GM18508 (cell line): ENCODE measurements at regions not wholly inside any gene's neighbourhood (a gene's known extent, or its start where the extent isn't known, plus 50 kb on each side); places are given as distances from the start of the nearest gene placed in this dataset.

Experiments
- ATAC-seq: cut with Tn5 transposase; IDR thresholded peaks from one replicate; pipeline ENCODE4 v1.9.1; 2021; ENCODE audit warnings: moderate number of reproducible peaks; ENCODE audit not compliant: insufficient read depth, unreplicated experiment

DNA sequence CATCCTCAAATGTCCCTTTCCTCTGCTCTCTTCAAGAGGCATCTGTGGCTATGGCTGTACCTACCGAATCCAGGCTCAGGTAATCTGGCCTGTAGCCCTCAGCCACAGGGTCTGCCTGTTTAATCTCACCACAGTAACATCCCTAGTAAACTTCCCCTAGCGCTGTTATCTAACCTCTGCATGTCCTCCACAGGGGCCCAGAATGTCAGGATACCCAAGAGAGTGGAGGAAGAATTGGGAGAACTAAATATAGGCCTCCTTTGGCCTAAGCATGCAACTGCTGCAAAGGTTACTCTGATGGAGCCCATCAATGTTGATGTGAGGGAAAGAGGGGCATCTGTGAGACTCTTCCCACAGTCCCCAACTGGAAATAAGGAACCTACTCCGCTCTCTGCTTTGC lies 63.2 kb upstream of the IFNG-AS1 start:
- no peak for ATAC-seq

DNA sequence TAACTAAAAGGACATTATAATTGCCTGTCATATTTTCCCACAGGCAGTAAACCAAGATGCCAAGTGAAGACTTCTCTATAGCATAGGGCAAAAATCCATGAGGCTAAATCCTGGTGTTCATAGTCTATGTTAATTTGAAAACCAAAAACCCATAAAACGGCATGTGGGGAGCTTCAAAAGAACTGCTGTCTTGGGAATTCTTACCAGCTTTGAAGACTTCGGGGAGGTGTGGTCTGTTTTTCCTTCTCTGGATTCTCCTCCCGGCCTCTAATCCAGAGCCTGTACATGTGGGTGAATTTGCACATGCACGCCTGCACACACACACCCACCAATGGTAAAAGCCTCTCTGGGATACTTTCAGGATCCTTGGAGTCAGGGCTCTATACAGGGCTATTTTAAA lies 61.9 kb upstream of the IFNG-AS1 start:
- no peak for ATAC-seq

DNA sequence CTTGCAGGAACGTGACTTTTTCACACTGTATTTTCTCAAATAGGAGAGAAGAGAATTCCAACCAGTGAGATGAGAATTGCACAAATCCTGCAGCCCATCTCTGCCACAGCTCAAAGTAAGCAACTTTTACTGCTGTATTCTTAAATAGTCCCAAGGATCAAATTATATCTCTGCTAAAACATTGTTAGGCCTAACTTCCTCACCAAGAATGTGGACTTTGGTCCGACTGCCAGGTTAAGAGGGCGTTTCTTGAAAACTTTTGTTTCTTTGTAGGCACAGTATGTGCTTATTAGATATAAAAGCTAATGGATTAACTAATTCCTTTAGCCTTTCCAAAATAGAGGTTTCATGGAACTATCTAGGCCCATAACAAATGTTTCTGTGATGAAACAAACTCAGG lies 61.4 kb upstream of the IFNG-AS1 start:
- no peak for ATAC-seq

DNA sequence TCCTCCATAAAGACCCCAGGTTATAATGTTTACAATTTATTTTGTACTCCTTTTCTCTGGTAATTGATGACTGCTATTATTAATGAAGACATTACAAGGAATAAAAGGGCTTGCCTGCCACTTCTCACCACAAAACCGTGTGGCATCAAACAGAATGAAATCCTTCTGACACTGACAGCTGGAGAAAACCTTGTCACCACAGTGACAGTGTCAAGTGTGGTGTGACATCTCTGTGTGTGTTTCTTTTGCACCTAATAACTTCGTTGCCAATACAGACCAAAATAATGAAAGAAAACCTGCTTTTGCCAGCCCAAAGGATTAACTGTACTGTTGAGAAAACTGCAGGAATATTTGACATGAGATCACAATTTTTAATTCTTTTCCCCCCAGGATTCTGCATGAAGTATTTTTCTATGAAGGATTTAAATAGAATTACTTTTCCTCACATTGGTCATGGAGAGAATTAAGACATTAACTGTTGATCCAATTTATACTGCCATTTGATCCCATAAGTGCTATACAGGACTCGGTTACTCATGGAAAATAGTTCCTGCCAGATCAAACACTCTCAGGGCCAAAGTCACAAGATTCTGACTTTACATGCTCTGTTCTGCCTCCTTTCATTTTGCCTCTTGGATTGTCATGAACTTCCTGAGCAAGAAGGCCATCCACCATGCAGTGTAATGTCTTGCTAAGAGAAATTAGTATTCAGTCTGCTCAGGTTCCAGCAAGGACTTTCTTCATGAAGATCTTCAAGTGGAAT lies 60.4 kb upstream of the IFNG-AS1 start:
- no peak for ATAC-seq

DNA sequence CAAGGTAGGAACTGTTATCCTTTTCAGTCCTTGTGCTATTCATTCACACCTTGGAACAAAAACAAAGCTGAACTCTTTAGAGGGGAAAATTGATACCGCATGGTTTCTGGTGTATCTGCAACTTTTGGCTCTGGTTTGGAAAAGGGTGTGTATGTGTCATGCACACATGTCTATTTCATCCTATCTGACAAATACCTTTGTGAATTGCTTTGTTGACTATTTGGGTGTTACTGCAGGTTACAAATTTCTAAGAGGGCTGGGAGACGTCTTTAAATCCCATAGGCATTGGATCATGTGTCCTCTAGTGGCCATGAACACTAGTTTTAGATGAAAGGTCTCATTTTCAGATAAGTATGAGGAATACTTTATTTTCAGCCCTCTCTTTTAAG lies 59.9 kb upstream of the IFNG-AS1 start:
- ATAC-seq = no peak

DNA sequence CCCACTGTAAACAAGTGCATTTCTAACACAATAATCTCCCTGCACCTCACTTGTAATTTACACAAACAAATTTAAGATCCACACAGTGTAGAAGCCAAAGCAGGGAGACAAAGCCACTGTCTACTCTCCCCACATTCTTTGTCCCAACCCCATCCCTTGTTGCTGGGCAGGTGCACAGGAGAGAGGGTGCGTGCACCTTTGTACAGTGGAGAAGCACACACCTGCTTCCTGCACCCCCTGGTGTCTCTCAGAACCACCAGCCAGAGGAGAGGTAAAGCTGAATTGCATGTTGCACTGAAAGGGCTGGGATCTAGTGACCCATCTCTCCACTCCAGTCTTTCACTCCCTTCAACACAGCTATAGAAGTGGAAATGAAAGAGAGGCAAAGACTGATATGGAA lies 51.4 kb upstream of the IFNG-AS1 start:
- ATAC-seq = no peak
